Thymus (tissue), 11 donors: ENCODE measurements at regions not wholly inside any gene's neighbourhood (a gene's known extent, or its start where the extent isn't known, plus 50 kb on each side); places are given as distances from the start of the nearest gene placed in this dataset.
A peak's percentile ranks its signal among the peaks of the same experiment; 100 is the strongest.

ENCODE experiments used
- DNase-seq, 9 donors: peaks; one replicate each; pipeline ENCODE4 v3.0.0-alpha.2; 2013; ENCODE audit warnings: low spot score in 9 of 9, low read depth in 6 of 9, missing footprints in 1 of 9
- H3K27ac ChIP-seq, 2 donors: one replicate each; pipeline ENCODE4 v1.5.1; 2013; ENCODE audit warnings: control low read depth in 1 of 2, low read depth in 1 of 2, low read length in 1 of 2, mild to moderate bottlenecking in 1 of 2, moderate library complexity in 1 of 2
- H3K27me3 ChIP-seq, 2 donors: one replicate each; pipeline ENCODE4 v1.5.1; 2013; ENCODE audit warnings: low read length in 1 of 2; ENCODE audit not compliant: control insufficient read depth in 2 of 2, insufficient read depth in 1 of 2
- H3K36me3 ChIP-seq, 2 donors: one replicate each; pipeline ENCODE4 v1.5.1; 2013; ENCODE audit warnings: low read length in 1 of 2, mild to moderate bottlenecking in 1 of 2, moderate library complexity in 1 of 2; ENCODE audit not compliant: control insufficient read depth in 2 of 2, insufficient read depth in 2 of 2
- H3K4me1 ChIP-seq, 2 donors: one replicate each; pipeline ENCODE4 v1.5.1; 2013; ENCODE audit warnings: low read length in 2 of 2; ENCODE audit not compliant: control insufficient read depth in 2 of 2, insufficient read depth in 2 of 2
- H3K4me3 ChIP-seq, 2 donors: one replicate each; pipeline ENCODE4 v1.5.1; 2013; ENCODE audit warnings: low read length in 2 of 2, control low read depth in 1 of 2, mild to moderate bottlenecking in 1 of 2
- H3K9me3 ChIP-seq, 2 donors: one replicate each; pipeline ENCODE4 v1.5.1; 2013; ENCODE audit warnings: low read length in 1 of 2, mild to moderate bottlenecking in 1 of 2; ENCODE audit not compliant: control insufficient read depth in 2 of 2, insufficient read depth in 1 of 2
- WGBS: extraction: QIAGEN DNeasy Blood & Tissue Kit; methylation state at CpG from one replicate; pipeline ENCODE4 v1.1.7; 2013; 5-methylcytosine and 5-hydroxymethylcytosine counted together
- donor health status: healthy.

DNA sequence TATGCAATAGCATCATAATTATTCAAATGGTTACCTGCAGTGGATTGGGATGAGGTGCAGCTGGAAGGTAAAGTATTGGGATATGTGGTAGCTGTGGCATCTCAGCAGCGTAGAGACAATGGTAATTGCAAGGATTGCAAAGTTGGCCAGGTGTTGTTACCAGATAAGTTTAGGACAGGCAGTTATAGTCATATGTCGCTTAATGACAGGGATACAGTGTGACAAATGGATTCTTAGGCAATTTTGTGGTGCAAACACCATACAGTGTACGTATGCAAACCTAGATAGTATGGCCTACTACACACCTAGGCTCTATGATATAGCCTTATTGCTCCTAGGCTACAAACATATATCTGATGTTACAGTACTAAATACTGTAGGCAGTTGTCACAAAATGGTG, 163.5 kb upstream of the LYZL2 start:
- peaks cover 0 to 4% of the 10 kb centered on the region in 2 donors for H3K9me3 ChIP-seq
- 95% methylated on average over 3 of the region's 3 CpGs for WGBS
- H3K4me1 ChIP-seq: peaks cover 4 to 37% of the 10 kb centered on the region in 2 donors
- no peaks in the 10 kb centered on the region for H3K27me3 ChIP-seq
- no peaks in the 10 kb centered on the region for H3K36me3 ChIP-seq
- no peak overlapping the region for H3K4me3 ChIP-seq
- H3K27ac ChIP-seq: no peak overlapping the region
- DNase-seq: no peak

DNA sequence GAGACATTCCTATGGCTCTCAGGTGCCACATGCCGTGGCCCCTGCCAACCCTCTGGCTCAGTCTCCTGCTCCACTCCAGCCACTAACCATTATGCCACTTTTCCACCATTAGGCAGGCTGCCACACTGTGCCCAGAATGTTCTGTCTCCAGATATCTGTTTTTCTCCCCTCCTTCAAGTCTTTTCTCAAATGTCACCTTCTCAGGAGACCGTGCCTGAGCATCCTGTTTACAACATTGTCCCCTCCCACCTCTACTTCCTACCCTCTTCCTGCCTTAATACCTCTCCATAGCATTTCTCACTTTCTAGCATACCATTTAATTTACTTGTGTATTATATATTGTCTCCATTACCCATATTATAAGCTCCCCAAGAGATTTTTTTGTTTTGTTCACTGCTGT, 162.5 kb upstream of the LYZL2 start:
- 53% methylated on average over 2 of the region's 2 CpGs for WGBS
- Histone ChIP-seq H3K9me3 (peaks cover 0 to 4% of the 10 kb centered on the region in 2 donors), H3K36me3 (no peaks in the 10 kb centered on the region), H3K27ac (peak overlapping the region; percentile 64 to 85), H3K4me1 (peaks cover 3 to 34% of the 10 kb centered on the region in 2 donors), H3K4me3 (no peak overlapping the region), H3K27me3 (no peaks in the 10 kb centered on the region)
- peak in 5 of 9 donors; percentile 33 to 75 (median 42) for DNase-seq

DNA sequence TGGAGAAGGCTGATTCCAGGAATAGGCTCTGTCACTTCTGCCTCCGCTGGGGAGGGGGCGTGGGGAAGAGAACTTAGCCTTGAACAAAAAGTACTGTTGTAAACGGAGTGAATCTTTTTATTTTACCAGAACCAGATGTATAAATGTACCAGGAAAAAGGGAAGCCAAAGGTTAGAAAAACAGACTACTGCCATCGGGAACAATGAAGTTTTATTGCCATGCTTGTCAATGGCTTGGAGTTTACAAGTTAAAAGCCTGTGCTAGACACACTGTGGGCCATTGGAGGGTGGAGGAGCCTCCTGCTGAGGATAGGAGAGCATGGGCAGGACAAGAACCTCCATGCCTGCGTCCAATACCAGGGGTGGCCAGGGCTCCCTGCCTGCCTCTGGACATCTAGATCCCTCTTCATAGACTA, 161.7 kb upstream of the LYZL2 start:
- no peaks in the 10 kb centered on the region for H3K36me3 ChIP-seq
- peaks cover 0 to 4% of the 10 kb centered on the region in 2 donors for H3K9me3 ChIP-seq
- no peak overlapping the region for H3K27ac ChIP-seq
- H3K4me3 ChIP-seq: no peak overlapping the region
- peaks cover 3 to 34% of the 10 kb centered on the region in 2 donors for H3K4me1 ChIP-seq
- no peaks in the 10 kb centered on the region for H3K27me3 ChIP-seq
- 93% methylated on average over 5 of the region's 5 CpGs for WGBS
- no peak for DNase-seq

DNA sequence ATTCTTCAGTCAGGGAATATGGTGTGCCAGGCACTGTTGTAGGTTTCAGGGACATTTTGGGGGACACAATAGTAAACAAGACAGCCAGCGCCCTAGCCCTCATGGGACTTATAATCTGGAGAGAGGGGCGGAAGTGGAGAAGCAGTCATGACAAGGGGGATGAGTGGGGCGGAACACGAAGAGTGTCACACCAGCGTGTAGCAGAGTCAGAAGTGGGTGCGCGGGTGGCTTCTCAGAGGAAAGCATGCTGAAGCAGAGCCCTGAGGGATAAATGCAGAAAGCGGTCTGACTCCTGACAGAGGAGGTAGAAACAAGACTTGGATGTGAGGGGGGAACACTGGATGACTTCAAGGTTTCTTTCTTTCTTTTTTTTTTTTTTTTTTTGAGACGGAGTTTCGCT, 160.3 kb upstream of the LYZL2 start:
- peaks cover 0 to 5% of the 10 kb centered on the region in 2 donors for H3K27me3 ChIP-seq
- DNase-seq: no peak
- H3K27ac ChIP-seq: no peak overlapping the region
- peaks cover 0 to 4% of the 10 kb centered on the region in 2 donors for H3K9me3 ChIP-seq
- H3K4me3 ChIP-seq: no peak overlapping the region
- H3K36me3 ChIP-seq: no peaks in the 10 kb centered on the region
- WGBS: 98% methylated on average over 10 of the region's 10 CpGs
- H3K4me1 ChIP-seq: peaks cover 6 to 44% of the 10 kb centered on the region in 2 donors

DNA sequence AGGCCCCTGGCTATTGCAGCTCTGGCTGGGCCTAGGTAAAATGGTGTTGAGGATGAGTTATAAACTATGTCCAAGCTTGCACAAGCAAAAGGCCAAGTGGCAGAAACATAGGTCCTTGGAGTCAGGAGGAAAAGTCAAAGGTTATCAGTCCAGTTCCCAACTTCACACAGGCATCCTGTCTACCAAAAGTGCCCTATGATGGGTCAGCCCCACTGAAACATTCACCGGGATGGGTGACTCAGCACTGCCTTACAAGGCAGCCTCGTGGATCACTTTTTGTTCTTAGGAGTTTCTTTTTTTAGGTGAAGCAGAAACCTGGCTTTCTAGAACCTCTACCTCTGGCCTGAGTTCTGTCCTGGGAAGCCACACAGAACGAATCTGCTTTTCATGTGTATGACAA, 158.8 kb upstream of the LYZL2 start:
- H3K9me3 ChIP-seq: peaks cover 0 to 4% of the 10 kb centered on the region in 2 donors
- peaks cover 6 to 52% of the 10 kb centered on the region in 2 donors for H3K4me1 ChIP-seq
- no peak for DNase-seq
- no peak overlapping the region for H3K4me3 ChIP-seq
- H3K36me3 ChIP-seq: no peaks in the 10 kb centered on the region
- WGBS: 25% methylated on average over 3 of the region's 3 CpGs
- no peak overlapping the region for H3K27ac ChIP-seq
- H3K27me3 ChIP-seq: peaks cover 0 to 5% of the 10 kb centered on the region in 2 donors

DNA sequence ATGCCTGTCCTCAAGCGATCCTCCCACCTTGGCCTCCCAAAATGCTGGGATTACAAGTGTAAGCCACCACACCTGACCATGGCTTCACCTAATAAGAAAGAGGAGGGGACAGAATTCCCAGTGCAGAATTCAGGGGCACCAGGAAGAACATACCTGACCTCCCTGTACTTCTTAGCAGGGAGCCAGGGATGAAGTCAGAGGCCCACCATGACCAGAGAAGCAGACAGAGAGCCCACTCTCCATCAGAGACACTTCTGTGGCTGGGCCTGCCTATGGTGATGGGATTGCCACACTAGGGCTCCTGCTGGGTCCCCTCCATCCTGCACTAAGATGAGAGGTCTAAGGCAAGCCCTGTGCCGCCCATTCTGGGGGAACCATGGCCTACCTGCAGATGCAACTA, 157.4 kb upstream of the LYZL2 start:
- 99% methylated on average over 2 of the region's 2 CpGs for WGBS

DNA sequence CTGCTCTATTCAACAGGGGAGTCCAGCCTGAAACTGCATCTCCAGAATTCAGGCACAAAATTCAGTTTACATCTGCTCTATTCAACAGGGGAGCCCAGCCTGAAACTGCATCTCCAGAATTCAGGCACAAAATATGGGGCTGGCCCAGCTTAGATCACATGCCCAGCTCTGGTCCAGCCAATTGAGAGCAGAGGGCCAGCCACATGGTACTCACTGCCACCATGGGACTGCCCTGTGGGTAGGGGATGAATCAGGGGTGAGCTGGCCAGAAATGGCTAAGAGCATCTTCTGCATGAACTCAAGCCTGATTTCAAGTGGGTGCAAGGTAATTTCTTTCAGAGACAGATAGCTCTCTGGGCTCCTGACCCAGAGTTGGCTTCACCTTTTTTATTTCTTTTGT, 156.6 kb upstream of the LYZL2 start:
- DNase-seq: no peak
- Histone ChIP-seq H3K4me1 (peaks cover 4 to 46% of the 10 kb centered on the region in 2 donors), H3K36me3 (no peaks in the 10 kb centered on the region), H3K9me3 (peaks cover 0 to 4% of the 10 kb centered on the region in 2 donors), H3K4me3 (no peak overlapping the region), H3K27ac (peak overlapping the region in 1 of 2 donors; percentile 55), H3K27me3 (peaks cover 0 to 5% of the 10 kb centered on the region in 2 donors)

More for the DNA sequence above, 157.4 kb upstream of the LYZL2 start:
- H3K4me3 ChIP-seq: no peak overlapping the region
- H3K36me3 ChIP-seq: no peaks in the 10 kb centered on the region
- peaks cover 5 to 53% of the 10 kb centered on the region in 2 donors for H3K4me1 ChIP-seq
- peaks cover 0 to 5% of the 10 kb centered on the region in 2 donors for H3K27me3 ChIP-seq
- peaks cover 0 to 4% of the 10 kb centered on the region in 2 donors for H3K9me3 ChIP-seq
- no peak for DNase-seq
- H3K27ac ChIP-seq: no peak overlapping the region

DNA sequence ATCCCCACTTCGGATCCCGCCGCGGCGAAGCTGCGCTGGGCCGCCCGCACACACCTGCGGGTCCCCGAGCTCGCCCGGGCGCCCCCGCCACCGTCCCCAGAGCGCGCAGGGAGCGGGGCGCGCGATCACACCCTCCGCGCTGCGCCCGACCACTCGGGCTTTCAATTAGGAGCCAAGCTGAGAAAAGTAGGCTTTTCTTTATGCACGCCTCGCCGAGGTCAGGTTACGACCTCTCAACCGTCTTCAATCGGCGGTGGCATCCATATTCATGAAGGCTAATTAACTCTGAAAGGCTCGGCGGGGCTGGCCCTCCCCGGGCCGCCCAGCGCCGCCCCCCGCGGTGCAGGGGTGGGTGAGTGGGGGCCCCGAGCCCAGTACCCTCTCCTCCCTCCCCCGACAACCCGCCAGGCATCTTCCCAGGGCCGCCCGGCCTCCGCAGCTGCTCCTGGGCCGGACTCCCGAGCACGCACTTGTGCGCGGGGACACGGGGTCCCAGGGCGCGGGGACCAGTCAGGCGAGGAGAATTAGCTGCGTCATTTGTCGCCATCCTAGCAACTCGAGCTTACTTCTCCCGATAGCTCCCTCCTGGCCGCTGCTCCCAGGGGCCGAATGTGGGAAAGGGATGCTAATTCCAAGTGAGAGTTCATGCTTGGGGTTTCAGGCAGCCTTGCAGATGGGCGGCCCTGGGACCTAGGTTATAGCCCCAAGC, 155.5 kb upstream of the LYZL2 start:
- 2% methylated on average over 63 of the region's 63 CpGs for WGBS
- peak; percentile 29 to 79 (median 49) for DNase-seq
- H3K36me3 ChIP-seq: no peaks in the 10 kb centered on the region

DNA sequence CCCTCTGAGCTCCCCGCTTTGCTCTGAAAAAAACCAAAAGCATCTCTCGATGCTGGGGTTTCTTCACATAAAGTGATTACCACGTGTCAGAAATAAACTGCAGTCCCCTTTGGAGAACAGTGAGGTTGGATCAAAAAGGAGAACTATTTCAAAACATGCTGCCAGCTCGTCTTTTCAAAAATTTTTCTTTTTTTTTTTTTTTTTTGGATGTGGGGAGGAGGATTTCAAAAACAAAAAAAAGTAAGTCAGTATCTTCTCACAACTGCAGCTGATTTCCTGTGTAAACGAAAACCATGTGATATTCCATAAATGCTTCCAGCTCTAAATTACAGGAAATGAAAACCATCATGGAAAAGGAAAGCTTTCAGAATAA, 155.0 kb upstream of the LYZL2 start:
- Histone ChIP-seq H3K4me3 (peak overlapping the region; percentile 49 to 80), H3K9me3 (no peaks in the 10 kb centered on the region), H3K27me3 (peaks cover 0 to 5% of the 10 kb centered on the region in 2 donors), H3K27ac (peak overlapping the region; percentile 82 to 91), H3K4me1 (peaks cover 4 to 40% of the 10 kb centered on the region in 2 donors), H3K36me3 (no peaks in the 10 kb centered on the region)
- DNase-seq: peak in 4 of 9 donors; percentile 27 to 74 (median 50)
- under 1% methylated on average over 5 of the region's 5 CpGs for WGBS

More for the DNA sequence above, 155.5 kb upstream of the LYZL2 start:
- Histone ChIP-seq H3K27ac (peak overlapping the region; percentile 82 to 91), H3K4me3 (peak overlapping the region; percentile 49 to 80), H3K27me3 (peaks cover 0 to 5% of the 10 kb centered on the region in 2 donors), H3K4me1 (peaks cover 4 to 40% of the 10 kb centered on the region in 2 donors), H3K9me3 (no peaks in the 10 kb centered on the region)
